Omental fat pad (tissue), 3 donors: ENCODE measurements at regions not wholly inside any gene's neighbourhood (a gene's known extent, or its start where the extent isn't known, plus 50 kb on each side); places are given as distances from the start of the nearest gene placed in this dataset.

Experiments
- ATAC-seq: fragments of 150-250 bp; one replicate; pipeline ENCODE4 v1.9.1; 2016; ENCODE audit warnings: mild to moderate bottlenecking, moderate library complexity; ENCODE audit not compliant: low FRiP score
- DNase-seq: peaks from one replicate; pipeline ENCODE4 v3.0.0-alpha.2; 2019; ENCODE audit warnings: low spot score
- CTCF ChIP-seq, 3 donors: fragments of 450-650 bp; IDR thresholded peaks; one replicate each; pipeline ENCODE4 v1.5.1; 2016 to 2017; ENCODE audit warnings: antibody characterized with exemption in 3 of 3, mild to moderate bottlenecking in 3 of 3, moderate library complexity in 2 of 3

GRCh38 chr1:96473791-96474434 lies 247.7 kb upstream of the PTBP2 start:
- ATAC-seq (no peak), DNase-seq (no peak)
- no peak for TF ChIP-seq CTCF (IDR thresholded peaks at IDR 0.05)

GRCh38 chr1:96474985-96475743 lies 246.4 kb upstream of the PTBP2 start:
- ATAC-seq (no peak), DNase-seq (no peak)
- no peak for TF ChIP-seq CTCF (IDR thresholded peaks at IDR 0.05)

GRCh38 chr1:96475903-96476302 lies 245.7 kb upstream of the PTBP2 start:
- no peak for TF ChIP-seq CTCF (IDR thresholded peaks at IDR 0.05)
- ATAC-seq (no peak), DNase-seq (no peak)

DNA sequence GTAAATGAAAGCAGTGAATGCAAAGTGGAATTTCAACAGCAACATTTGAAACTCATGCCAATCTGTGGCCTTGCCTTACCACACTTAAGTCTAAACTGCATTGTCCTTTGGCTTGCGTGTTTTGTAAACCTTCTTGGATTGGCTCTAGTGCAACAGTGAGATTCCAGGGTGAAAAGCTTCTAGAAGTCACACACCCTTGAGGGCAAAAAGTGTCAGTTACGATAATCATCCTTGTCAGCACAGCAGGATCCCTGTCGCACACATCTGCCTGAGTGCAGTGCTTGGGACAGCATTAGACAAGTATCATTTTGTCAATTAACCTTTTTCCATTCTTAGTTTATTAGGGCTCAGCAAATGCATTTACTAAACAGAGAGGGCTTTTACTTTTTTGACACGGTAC lies 243.4 kb upstream of the PTBP2 start:
- no peak for ATAC-seq
- no peak for DNase-seq
- TF ChIP-seq CTCF (IDR thresholded peaks at IDR 0.05), result no peak

DNA sequence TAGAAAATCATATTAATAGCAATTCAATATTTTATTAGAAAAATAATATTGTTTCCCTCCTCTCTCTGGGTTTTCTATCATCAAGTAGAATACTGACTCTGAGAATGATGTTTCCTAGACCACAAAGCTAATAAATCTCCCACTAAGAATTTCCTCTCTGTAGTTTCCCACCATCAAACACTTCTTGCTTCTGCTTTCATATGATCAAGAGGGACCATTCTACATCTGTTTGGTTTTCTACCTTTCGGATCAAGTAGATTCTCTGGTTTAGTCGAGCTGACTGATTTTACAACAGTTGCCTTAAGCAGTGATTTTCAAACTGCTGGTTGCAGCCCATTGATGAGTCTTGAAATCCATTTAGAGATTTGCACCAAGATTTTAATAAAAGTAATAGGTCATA lies 240.2 kb upstream of the PTBP2 start:
- ATAC-seq, result no peak
- no peak for DNase-seq
- no peak for TF ChIP-seq CTCF (IDR thresholded peaks at IDR 0.05)

DNA sequence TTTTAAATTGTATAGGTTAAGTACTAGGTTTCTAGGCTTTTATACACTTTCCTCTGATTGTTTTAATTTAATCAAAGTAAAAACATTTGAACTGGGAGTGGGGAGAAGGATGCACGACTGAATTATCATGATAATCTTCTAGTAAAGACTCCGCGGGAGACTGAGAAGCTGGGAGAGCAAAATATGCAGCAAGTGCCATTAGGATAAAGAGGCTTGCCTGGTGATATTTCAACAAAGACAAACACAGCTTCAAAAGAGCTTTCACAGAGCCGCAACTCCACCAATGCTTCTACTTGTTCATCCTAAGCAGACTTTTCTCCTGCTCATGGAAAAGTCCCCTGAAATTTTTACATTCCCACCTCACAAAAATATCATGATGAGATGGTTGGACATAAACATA lies 239.0 kb upstream of the PTBP2 start:
- TF ChIP-seq CTCF (IDR thresholded peaks at IDR 0.05), result no peak
- no peak for DNase-seq
- ATAC-seq, result no peak

DNA sequence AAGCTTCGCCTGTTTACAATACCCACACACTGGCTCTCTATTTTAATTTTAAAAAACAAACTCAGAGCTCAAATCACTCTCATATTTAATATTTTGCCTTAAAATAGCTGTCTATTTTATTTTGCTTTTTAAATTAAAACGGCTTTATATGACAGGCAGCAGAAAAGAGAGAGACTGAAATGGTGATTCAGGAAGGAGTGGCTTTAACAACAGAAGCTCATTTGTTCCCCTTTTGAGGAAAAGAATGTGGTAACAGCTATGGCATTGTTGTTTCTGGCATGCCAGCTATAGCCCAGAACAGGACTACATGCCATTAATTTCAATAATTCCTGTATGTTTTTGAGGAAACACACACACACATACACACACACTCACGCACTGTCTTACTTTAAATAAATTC lies 234.2 kb upstream of the PTBP2 start:
- ATAC-seq (no peak), DNase-seq (no peak)
- no peak for TF ChIP-seq CTCF (IDR thresholded peaks at IDR 0.05)
